ENCODE measurements at regions not wholly inside any gene's neighbourhood (a gene's known extent, or its start where the extent isn't known, plus 50 kb on each side); places are given as distances from the start of the nearest gene placed in this dataset.

DNA sequence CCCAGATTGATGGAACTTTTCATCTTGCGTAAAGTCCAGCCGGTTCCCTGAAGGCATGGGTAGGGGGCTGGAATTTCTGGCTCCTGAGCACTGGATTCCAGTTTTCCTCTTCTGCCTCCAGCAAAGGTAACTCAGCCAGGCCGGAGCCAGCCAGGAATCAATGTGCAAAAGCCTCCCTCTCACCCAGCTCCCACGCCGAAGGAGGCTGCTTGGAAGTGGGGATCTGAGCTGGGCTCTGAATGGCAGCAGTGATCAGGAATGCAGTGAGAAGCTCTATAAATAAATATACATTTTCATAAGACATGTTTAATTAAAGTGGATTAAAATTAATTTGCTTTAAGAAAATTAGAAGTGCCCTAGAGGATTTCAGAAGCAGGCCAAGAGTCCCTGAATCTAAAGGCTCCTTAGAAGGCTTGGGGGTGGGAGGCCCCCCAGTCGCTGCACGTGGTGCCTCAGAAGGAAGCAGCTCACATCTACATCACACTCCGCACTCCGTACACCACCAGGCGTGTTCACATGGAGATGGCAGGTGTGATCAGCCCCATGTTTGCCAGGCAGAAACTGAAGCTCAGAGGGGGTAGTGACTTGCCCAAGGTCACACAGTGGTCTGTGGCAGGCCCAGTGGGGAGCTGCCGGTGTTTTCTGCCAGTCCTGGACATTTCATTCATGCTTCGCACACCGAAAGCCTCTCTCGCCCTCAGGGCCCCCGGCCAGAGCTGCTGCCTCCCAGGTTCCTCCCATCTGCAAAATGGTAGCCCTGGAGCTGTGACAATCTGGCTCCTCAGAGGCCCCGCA is 148.6 kb upstream of the LINGO1 start:
- H3K27ac ChIP-seq, result no peak overlapping the region
- no peak overlapping the region for H3K4me3 ChIP-seq

- no peak overlapping the region for H3K27ac ChIP-seq
- no peak overlapping the region for H3K4me3 ChIP-seq
These were observed 146.1 kb upstream of the LINGO1 start for GRCh38 chr15:77778802-77779201.

DNA sequence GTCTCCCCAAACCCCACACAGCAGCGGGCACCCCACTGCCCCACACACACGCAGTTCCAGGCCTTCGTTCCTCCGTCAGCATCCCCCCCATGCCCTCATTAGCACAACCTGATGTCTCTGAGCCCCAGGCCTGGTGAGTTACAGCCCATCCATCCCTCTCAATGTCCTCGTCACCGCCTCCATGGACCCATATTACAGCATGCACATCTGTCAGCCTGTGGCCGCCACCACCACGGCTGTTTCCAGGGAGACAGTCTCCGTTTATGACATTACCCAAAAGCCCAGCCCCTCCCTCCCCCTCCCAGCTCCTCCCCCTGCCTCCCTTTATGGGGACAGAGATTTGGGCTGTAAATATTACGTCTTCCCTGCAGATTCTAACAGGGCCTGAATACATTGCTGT is 143.1 kb upstream of the LINGO1 start:
- Histone ChIP-seq H3K4me3 (no peak overlapping the region), H3K27ac (no peak overlapping the region)

DNA sequence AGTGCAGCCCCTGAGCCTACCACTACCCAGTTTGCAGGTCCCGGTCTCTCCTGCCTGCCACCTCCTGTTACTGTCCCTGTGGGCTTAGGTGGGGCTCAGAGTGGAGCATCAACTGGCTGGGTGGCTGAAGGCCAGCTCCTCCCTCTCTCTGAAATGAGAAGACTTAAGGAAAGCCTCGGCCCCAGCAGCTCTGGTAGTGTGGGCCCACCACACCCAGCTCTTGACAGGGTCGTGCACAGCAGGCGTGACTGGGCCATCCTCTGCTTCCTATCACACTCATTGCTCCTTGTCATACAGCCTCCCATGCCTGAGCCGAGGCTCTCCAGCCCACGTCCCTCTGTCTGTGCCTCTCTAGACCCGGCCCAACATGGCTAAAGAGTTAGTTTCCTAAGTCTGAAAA is 142.7 kb upstream of the LINGO1 start:
- no peak overlapping the region for H3K27ac ChIP-seq
- no peak overlapping the region for H3K4me3 ChIP-seq

- Histone ChIP-seq H3K27ac (no peak overlapping the region), H3K4me3 (no peak overlapping the region)
These were observed 141.6 kb upstream of the LINGO1 start for GRCh38 chr15:77774350-77774749.

DNA sequence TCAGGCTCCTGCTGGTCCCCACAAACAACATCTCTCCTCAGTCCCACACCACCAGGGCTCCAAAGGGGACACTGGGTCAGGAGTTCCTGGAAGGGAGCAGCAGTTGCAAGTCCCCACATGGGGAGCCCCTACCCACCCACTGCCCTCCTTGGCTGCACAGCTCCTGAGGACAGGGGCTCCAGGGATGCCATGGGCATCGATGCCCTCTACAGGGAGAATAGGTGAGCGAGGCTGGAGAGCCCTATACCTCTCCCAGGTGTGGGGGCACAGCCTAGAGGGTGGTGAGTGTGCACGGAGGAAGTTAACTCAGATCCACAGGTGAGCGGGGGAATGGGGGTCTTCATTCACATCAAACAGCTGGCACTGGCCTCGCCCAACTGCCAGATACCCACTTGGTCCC is 141.2 kb upstream of the LINGO1 start:
- H3K27ac ChIP-seq, result no peak overlapping the region
- no peak overlapping the region for H3K4me3 ChIP-seq

DNA sequence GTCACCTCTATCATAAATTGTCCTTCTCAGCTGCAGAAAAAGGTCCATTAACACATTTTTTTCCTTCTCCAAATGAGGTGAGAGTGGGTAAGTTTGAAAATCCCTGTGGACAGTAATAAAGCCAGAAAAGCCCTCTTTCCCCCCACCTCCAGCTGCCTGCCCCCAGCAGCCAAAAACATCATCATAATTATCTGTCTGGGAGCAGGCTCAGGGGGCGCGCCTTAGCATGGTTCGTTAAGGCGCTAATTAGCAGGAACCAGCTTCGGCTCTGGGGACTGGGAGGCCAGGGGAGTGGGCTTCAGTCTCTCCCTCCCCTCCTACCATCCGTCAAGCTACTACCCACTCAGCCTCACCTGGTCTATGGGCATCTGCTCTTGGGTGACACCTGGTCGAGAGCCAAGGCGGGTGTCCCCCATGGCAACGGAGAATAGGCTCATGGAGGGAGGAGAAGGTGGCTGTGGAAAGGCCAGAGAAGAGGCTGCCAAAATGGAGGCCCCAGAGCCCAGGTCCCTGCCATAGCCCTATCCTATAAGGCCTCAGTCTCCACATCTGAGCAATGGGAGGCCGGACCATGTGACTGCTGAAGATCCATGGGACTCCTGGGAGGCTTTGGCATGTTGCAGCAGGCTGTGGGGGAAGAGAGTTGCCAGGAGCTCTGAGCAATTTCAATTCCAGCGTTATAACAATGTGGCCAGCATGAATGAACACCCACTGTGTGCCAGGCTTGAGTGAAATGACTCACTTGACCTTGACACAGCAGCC is 140.1 kb upstream of the LINGO1 start:
- Histone ChIP-seq H3K27ac (no peak overlapping the region), H3K4me3 (no peak overlapping the region)

DNA sequence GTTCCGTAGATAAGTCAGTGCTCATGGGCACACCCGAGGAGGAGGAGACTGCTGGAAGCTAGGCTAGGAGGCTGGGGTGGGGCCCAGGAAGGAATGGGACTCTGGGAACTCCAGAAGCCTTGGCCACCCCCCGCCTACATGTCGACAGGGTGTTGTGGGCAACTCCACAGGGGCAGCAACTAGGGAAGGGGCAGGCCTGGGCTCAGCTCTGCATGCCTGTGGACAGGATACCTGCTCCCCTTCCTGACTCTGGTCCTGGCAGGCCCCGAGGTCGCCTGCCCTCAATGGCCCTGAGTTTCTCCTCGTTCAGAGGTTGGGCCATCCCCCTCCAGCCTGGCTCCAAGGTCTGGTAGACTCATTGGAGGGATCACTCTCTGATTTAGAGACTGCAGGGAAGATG is 138.9 kb upstream of the LINGO1 start:
- no peak overlapping the region for H3K4me3 ChIP-seq
- H3K27ac ChIP-seq, result no peak overlapping the region

DNA sequence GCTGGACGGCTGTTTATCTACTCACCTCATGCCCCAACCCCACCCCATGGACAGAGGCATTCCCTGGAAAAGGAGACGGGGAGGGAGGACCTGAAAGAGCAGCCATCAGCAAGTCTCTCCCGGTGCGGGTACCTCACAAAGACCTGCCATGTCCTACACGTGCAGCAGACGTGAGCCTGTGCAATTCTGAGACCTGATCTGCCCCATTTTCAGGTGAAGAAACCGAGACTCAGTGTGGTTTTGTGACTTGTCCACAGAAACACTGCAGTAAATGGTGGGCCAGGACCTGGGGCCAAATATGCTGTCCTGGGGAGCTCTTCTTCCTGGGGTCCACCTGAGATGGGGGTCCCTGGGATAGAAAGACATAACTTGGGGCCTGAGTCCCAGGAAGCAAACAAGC is 137.0 kb upstream of the LINGO1 start:
- H3K4me3 ChIP-seq, result no peak overlapping the region
- no peak overlapping the region for H3K27ac ChIP-seq

GRCh38 chr15:77768521-77769078 is 135.9 kb upstream of the LINGO1 start:
- Histone ChIP-seq H3K27ac (no peak overlapping the region), H3K4me3 (no peak overlapping the region)

- no peak overlapping the region for H3K4me3 ChIP-seq
- H3K27ac ChIP-seq, result no peak overlapping the region
These were observed 135.4 kb upstream of the LINGO1 start for GRCh38 chr15:77768107-77768506.

GRCh38 chr15:77764095-77764494 is 131.4 kb upstream of the LINGO1 start:
- Histone ChIP-seq H3K27ac (no peak overlapping the region), H3K4me3 (no peak overlapping the region)

GRCh38 chr15:77762747-77763355 is 130.1 kb upstream of the LINGO1 start:
- no peak overlapping the region for H3K27ac ChIP-seq
- H3K4me3 ChIP-seq, result no peak overlapping the region

- H3K27ac ChIP-seq, result no peak overlapping the region
- no peak overlapping the region for H3K4me3 ChIP-seq
These were observed 127.3 kb upstream of the LINGO1 start for GRCh38 chr15:77759896-77760592.

DNA sequence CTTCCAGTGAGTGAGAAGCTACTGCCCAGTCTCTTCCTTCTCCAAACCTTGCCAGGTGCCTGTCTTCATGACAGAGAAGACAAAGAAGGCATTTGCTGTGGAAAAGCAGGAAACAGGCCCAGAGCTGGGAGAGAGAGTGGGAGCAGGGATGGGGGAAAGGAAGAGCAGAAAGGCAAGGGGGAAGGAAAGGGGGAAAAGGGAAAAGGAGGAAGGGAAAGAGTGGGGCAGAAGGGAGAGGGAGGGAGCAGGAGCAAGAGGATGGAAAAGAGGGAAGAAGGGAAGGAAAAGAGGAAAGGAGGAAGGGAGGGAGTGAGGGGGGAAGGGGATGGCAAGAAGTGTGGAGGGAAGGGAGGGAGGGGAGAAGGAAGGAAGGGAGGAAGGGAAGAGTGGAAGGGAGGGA is 121.2 kb upstream of the LINGO1 start:
- Histone ChIP-seq H3K4me3 (no peak overlapping the region), H3K27ac (no peak overlapping the region)

DNA sequence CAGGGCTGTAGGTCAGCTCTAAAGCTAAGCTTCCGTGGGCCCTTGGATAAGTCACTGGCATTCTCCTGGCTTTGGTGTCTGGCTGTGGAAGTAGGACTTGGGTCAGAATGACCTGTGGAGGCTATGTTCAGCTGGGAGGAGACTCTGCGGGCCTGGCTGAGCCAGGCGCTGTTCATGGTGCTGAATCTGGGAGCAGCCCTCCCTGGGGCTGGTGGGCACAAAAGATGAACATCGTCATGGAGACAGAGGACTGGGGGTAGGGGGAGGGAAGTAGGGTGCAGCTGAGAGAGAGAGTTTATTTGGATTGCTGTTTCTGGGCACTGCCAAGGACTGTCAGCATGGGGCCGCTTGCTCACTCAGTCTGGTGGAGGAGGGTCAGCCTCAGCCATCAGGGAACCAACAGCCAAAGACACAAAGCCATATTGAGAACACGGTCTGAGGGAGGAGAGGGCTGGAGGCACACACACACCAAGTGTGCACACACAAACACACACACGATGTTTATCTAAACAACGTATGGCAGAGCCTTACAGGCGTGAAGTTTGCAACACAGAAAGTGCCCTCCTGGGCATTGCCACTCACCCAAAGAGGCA is 120.7 kb upstream of the LINGO1 start:
- Histone ChIP-seq H3K27ac (no peak overlapping the region), H3K4me3 (no peak overlapping the region)

- Histone ChIP-seq H3K27ac (no peak overlapping the region), H3K4me3 (no peak overlapping the region)
These were observed 117.4 kb upstream of the LINGO1 start for GRCh38 chr15:77749998-77750540.

DNA sequence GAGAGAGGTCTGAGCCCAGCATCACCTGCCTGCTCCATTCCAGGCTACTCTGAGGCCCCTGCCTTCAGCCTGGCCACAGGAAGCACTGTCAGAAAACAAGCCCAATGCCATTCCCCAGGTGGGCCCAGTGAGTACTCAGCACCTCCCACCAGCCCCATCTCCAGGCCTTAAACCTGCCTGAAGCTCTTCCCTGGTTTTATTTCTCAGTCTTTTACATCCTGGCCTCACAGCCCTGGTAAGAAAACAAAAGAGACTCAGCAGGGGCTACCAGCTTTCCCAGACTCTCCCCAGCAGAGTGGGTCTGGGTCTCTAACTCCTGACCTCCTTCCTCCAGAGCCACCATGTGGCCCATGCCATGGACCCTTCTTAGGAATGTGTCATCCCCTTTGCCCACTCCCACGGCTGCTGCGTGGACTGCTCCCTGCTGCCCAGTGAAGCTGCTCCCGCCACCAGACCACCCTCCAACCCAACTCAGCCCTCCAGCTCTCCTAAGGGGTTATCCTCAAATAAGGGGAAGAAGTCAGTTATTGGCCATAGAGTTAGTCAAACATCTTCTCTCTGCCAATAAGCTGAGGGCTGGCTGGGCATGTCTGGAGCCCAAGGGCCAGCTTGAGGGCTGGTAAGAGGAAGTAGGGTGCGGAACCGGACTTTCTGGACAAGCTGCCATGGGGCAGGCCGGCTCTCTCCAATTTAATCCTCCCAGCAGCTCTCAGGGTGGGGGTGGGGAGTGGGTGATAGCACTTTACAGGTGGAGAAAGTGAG is 116.7 kb upstream of the LINGO1 start:
- H3K27ac ChIP-seq, result no peak overlapping the region
- no peak overlapping the region for H3K4me3 ChIP-seq
